ENCODE measurements at regions not wholly inside any gene's neighbourhood (a gene's known extent, or its start where the extent isn't known, plus 50 kb on each side); places are given as distances from the start of the nearest gene placed in this dataset.

- TF ChIP-seq POLR2AphosphoS5 (IDR thresholded peaks at IDR 0.05; ENCODE audit: low read depth, low read length) (no peak), REST (IDR thresholded peaks at IDR 0.05; ENCODE audit: insufficient read depth in 1 of 2, low read depth in 2 of 2, low read length in 2 of 2) (no peak), SIN3A (IDR thresholded peaks at IDR 0.05; ENCODE audit: borderline replicate concordance, insufficient read depth, low read length) (no peak), TAF1 (IDR thresholded peaks at IDR 0.05; ENCODE audit: borderline replicate concordance, insufficient read depth, low read length) (no peak), FOXP2 (optimal IDR thresholded peaks at IDR 0.05; ENCODE audit: borderline replicate concordance, extremely low read depth, extremely low read length, insufficient read depth) (no peak)
Observed at GRCh38 chr14:49970474-49971147, 77.7 kb downstream of the ARF6 start.

GRCh38 chr14:49971156-49972130 lies 78.6 kb downstream of the ARF6 start:
- TF ChIP-seq POLR2AphosphoS5 (IDR thresholded peaks at IDR 0.05; ENCODE audit: low read depth, low read length) (no peak), SIN3A (IDR thresholded peaks at IDR 0.05; ENCODE audit: borderline replicate concordance, insufficient read depth, low read length) (no peak), TAF1 (IDR thresholded peaks at IDR 0.05; ENCODE audit: borderline replicate concordance, insufficient read depth, low read length) (no peak), FOXP2 (optimal IDR thresholded peaks at IDR 0.05; ENCODE audit: borderline replicate concordance, extremely low read depth, extremely low read length, insufficient read depth) (no peak), REST (IDR thresholded peaks at IDR 0.05; ENCODE audit: insufficient read depth in 1 of 2, low read depth in 2 of 2, low read length in 2 of 2) (no peak)

- TF ChIP-seq FOXP2 (optimal IDR thresholded peaks at IDR 0.05; ENCODE audit: borderline replicate concordance, extremely low read depth, extremely low read length, insufficient read depth) (no peak), POLR2AphosphoS5 (IDR thresholded peaks at IDR 0.05; ENCODE audit: low read depth, low read length) (no peak), REST (IDR thresholded peaks at IDR 0.05; ENCODE audit: insufficient read depth in 1 of 2, low read depth in 2 of 2, low read length in 2 of 2) (no peak)
Observed at GRCh38 chr14:49972131-49972671, 79.3 kb downstream of the ARF6 start.

- no peak for TF ChIP-seq FOXP2 (optimal IDR thresholded peaks at IDR 0.05; ENCODE audit: borderline replicate concordance, extremely low read depth, extremely low read length, insufficient read depth)
- TF ChIP-seq REST (IDR thresholded peaks at IDR 0.05; ENCODE audit: insufficient read depth in 1 of 2, low read depth in 2 of 2, low read length in 2 of 2): no peak
- no peak for TF ChIP-seq POLR2AphosphoS5 (IDR thresholded peaks at IDR 0.05; ENCODE audit: low read depth, low read length)
- no peak for TF ChIP-seq TAF1 (IDR thresholded peaks at IDR 0.05; ENCODE audit: borderline replicate concordance, insufficient read depth, low read length)
- no peak for TF ChIP-seq SIN3A (IDR thresholded peaks at IDR 0.05; ENCODE audit: borderline replicate concordance, insufficient read depth, low read length)
Observed at GRCh38 chr14:49972823-49973222, 79.9 kb downstream of the ARF6 start.

All from PFSK-1 (cell line).